ENCODE measurements at regions not wholly inside any gene's neighbourhood (a gene's known extent, or its start where the extent isn't known, plus 50 kb on each side); places are given as distances from the start of the nearest gene placed in this dataset.

GRCh38 chr21:25362375-25363267 lies 244.7 kb downstream of the MRPL39 start:
- ATAC-seq = no peak
- H3K27me3 Mint-ChIP-seq = no peaks in the 10 kb centered on the region
- H3K36me3 Mint-ChIP-seq = peaks cover 16% of the 10 kb centered on the region
- H3K4me3 Mint-ChIP-seq = no peak overlapping the region
- no peak overlapping the region for H3K27ac Mint-ChIP-seq
- peaks cover 4% of the 10 kb centered on the region for H3K9me3 Mint-ChIP-seq
- H3K4me1 Mint-ChIP-seq = peaks cover 7% of the 10 kb centered on the region

GRCh38 chr21:25361765-25362164 lies 245.5 kb downstream of the MRPL39 start:
- Mint-ChIP-seq H3K9me3 (peaks cover 4% of the 10 kb centered on the region), H3K27me3 (no peaks in the 10 kb centered on the region), H3K36me3 (peaks cover 24% of the 10 kb centered on the region), H3K4me1 (peaks cover 7% of the 10 kb centered on the region), H3K4me3 (no peak overlapping the region), H3K27ac (no peak overlapping the region)
- no peak for ATAC-seq

GRCh38 chr21:25361097-25361496 lies 246.2 kb downstream of the MRPL39 start:
- H3K27me3 Mint-ChIP-seq = no peaks in the 10 kb centered on the region
- peaks cover 4% of the 10 kb centered on the region for H3K9me3 Mint-ChIP-seq
- no peak overlapping the region for H3K4me3 Mint-ChIP-seq
- H3K27ac Mint-ChIP-seq = no peak overlapping the region
- H3K36me3 Mint-ChIP-seq = peaks cover 24% of the 10 kb centered on the region
- H3K4me1 Mint-ChIP-seq = peaks cover 7% of the 10 kb centered on the region
- ATAC-seq = no peak

- H3K27me3 Mint-ChIP-seq = no peaks in the 10 kb centered on the region
- H3K27ac Mint-ChIP-seq = no peak overlapping the region
- peak; percentile 39 for ATAC-seq
- no peak overlapping the region for H3K4me3 Mint-ChIP-seq
- H3K36me3 Mint-ChIP-seq = peaks cover 24% of the 10 kb centered on the region
- peaks cover 4% of the 10 kb centered on the region for H3K9me3 Mint-ChIP-seq
- H3K4me1 Mint-ChIP-seq = peaks cover 7% of the 10 kb centered on the region
Observed at GRCh38 chr21:25360593-25360992, 246.7 kb downstream of the MRPL39 start.

- Mint-ChIP-seq H3K9me3 (peaks cover 4% of the 10 kb centered on the region), H3K27ac (no peak overlapping the region), H3K27me3 (no peaks in the 10 kb centered on the region), H3K4me1 (peaks cover 7% of the 10 kb centered on the region), H3K36me3 (peaks cover 24% of the 10 kb centered on the region), H3K4me3 (no peak overlapping the region)
- ATAC-seq = no peak
Observed at GRCh38 chr21:25359724-25360123, 247.6 kb downstream of the MRPL39 start.

GRCh38 chr21:25350056-25350455 lies 257.2 kb downstream of the MRPL39 start:
- peaks cover 45% of the 10 kb centered on the region for H3K36me3 Mint-ChIP-seq
- no peaks in the 10 kb centered on the region for H3K9me3 Mint-ChIP-seq
- H3K27me3 Mint-ChIP-seq = no peaks in the 10 kb centered on the region
- H3K4me3 Mint-ChIP-seq = no peak overlapping the region
- no peaks in the 10 kb centered on the region for H3K4me1 Mint-ChIP-seq
- no peak overlapping the region for H3K27ac Mint-ChIP-seq
- ATAC-seq = no peak

- Mint-ChIP-seq H3K4me1 (no peaks in the 10 kb centered on the region), H3K27me3 (no peaks in the 10 kb centered on the region), H3K27ac (no peak overlapping the region), H3K36me3 (peaks cover 30% of the 10 kb centered on the region), H3K9me3 (no peaks in the 10 kb centered on the region), H3K4me3 (no peak overlapping the region)
- ATAC-seq = no peak
Observed at GRCh38 chr21:25343774-25344545, 263.3 kb downstream of the MRPL39 start.

GRCh38 chr21:25342816-25343215 lies 264.5 kb downstream of the MRPL39 start:
- Mint-ChIP-seq H3K9me3 (no peaks in the 10 kb centered on the region), H3K4me1 (no peaks in the 10 kb centered on the region), H3K36me3 (peaks cover 22% of the 10 kb centered on the region), H3K27ac (no peak overlapping the region), H3K4me3 (no peak overlapping the region), H3K27me3 (no peaks in the 10 kb centered on the region)
- no peak for ATAC-seq

- no peak overlapping the region for H3K27ac Mint-ChIP-seq
- H3K4me1 Mint-ChIP-seq = no peaks in the 10 kb centered on the region
- H3K27me3 Mint-ChIP-seq = no peaks in the 10 kb centered on the region
- H3K4me3 Mint-ChIP-seq = no peak overlapping the region
- no peaks in the 10 kb centered on the region for H3K9me3 Mint-ChIP-seq
- peaks cover 16% of the 10 kb centered on the region for H3K36me3 Mint-ChIP-seq
- no peak for ATAC-seq
Observed at GRCh38 chr21:25341981-25342380, 265.3 kb downstream of the MRPL39 start.

- ATAC-seq = no peak
- Mint-ChIP-seq H3K4me1 (no peaks in the 10 kb centered on the region), H3K9me3 (no peaks in the 10 kb centered on the region), H3K36me3 (peaks cover 6% of the 10 kb centered on the region), H3K27ac (no peak overlapping the region), H3K27me3 (no peaks in the 10 kb centered on the region), H3K4me3 (no peak overlapping the region)
Observed at GRCh38 chr21:25338415-25338814, 268.9 kb downstream of the MRPL39 start.

- H3K27ac Mint-ChIP-seq = no peak overlapping the region
- no peak overlapping the region for H3K4me3 Mint-ChIP-seq
- H3K27me3 Mint-ChIP-seq = no peaks in the 10 kb centered on the region
- no peak for ATAC-seq
- H3K9me3 Mint-ChIP-seq = no peaks in the 10 kb centered on the region
- peaks cover 6% of the 10 kb centered on the region for H3K36me3 Mint-ChIP-seq
- no peaks in the 10 kb centered on the region for H3K4me1 Mint-ChIP-seq
Observed at GRCh38 chr21:25334046-25334730, 273.1 kb downstream of the MRPL39 start.

- ATAC-seq = no peak
- Mint-ChIP-seq H3K27ac (no peak overlapping the region), H3K36me3 (peaks cover 6% of the 10 kb centered on the region), H3K4me1 (no peaks in the 10 kb centered on the region), H3K27me3 (no peaks in the 10 kb centered on the region), H3K9me3 (no peaks in the 10 kb centered on the region), H3K4me3 (no peak overlapping the region)
Observed at GRCh38 chr21:25331286-25331685, 276.0 kb downstream of the MRPL39 start.

- Mint-ChIP-seq H3K27me3 (no peaks in the 10 kb centered on the region), H3K4me3 (no peak overlapping the region), H3K36me3 (peaks cover 6% of the 10 kb centered on the region), H3K4me1 (no peaks in the 10 kb centered on the region), H3K9me3 (no peaks in the 10 kb centered on the region), H3K27ac (no peak overlapping the region)
- ATAC-seq = no peak
Observed at GRCh38 chr21:25330266-25330665, 277.0 kb downstream of the MRPL39 start.

GRCh38 chr21:25329227-25329825 lies 278.0 kb downstream of the MRPL39 start:
- no peaks in the 10 kb centered on the region for H3K9me3 Mint-ChIP-seq
- H3K27me3 Mint-ChIP-seq = no peaks in the 10 kb centered on the region
- ATAC-seq = no peak
- H3K4me1 Mint-ChIP-seq = no peaks in the 10 kb centered on the region
- H3K4me3 Mint-ChIP-seq = no peak overlapping the region
- no peak overlapping the region for H3K27ac Mint-ChIP-seq
- H3K36me3 Mint-ChIP-seq = no peaks in the 10 kb centered on the region

GRCh38 chr21:25328736-25329135 lies 278.5 kb downstream of the MRPL39 start:
- Mint-ChIP-seq H3K9me3 (no peaks in the 10 kb centered on the region), H3K4me3 (no peak overlapping the region), H3K27ac (no peak overlapping the region), H3K27me3 (no peaks in the 10 kb centered on the region), H3K4me1 (no peaks in the 10 kb centered on the region), H3K36me3 (no peaks in the 10 kb centered on the region)
- no peak for ATAC-seq
